SK-N-SH (cell line): ENCODE measurements at regions not wholly inside any gene's neighbourhood (a gene's known extent, or its start where the extent isn't known, plus 50 kb on each side); places are given as distances from the start of the nearest gene placed in this dataset.

Experiments used
- EZH2phosphoT487 ChIP-seq: fragments of 200-600 bp; sonication (generic); IDR thresholded peaks from 2 replicates; pipeline ENCODE4 v1.6.1; 2017; ENCODE audit warnings: low read depth, mixed run types, mild to moderate bottlenecking, antibody characterized with exemption, moderate library complexity, borderline replicate concordance
- NFIC ChIP-seq: IDR thresholded peaks from 2 replicates; pipeline ENCODE4 v1.4.0; 2012; ENCODE audit warnings: borderline replicate concordance
- TAF1 ChIP-seq: IDR thresholded peaks from 2 replicates; pipeline ENCODE4 v1.6.1; 2012; ENCODE audit warnings: low read depth, mild to moderate bottlenecking, low read length, moderate library complexity, borderline replicate concordance
- TF ChIP-seq, protein P1 (sequence below): fragments of 200-600 bp; sonication (generic); IDR thresholded peaks from 2 replicates; pipeline ENCODE4 v1.6.1; 2017; ENCODE audit warnings: antibody characterized with exemption, mild to moderate bottlenecking, moderate library complexity

DNA sequence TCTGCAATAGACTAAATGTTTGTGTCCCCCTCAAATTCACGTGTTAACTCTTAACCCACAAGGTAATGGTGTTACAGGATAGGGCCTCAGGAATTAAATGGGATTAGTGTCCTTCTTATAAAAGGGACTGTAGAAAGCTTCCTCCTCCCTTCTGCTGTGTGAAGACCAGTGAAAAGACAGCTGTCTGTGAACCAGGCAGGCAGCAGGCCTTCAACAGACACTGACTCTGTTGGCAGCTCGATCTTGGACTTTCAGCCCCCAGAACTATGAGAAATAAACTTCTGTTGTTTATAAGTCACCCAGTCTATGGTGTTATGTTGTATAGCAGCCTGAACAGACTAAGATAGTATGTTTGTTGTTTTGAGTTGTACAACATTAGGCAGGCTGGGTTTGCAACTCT, 208.1 kb downstream of the GBA3 start:
- TF ChIP-seq, protein P1, sequence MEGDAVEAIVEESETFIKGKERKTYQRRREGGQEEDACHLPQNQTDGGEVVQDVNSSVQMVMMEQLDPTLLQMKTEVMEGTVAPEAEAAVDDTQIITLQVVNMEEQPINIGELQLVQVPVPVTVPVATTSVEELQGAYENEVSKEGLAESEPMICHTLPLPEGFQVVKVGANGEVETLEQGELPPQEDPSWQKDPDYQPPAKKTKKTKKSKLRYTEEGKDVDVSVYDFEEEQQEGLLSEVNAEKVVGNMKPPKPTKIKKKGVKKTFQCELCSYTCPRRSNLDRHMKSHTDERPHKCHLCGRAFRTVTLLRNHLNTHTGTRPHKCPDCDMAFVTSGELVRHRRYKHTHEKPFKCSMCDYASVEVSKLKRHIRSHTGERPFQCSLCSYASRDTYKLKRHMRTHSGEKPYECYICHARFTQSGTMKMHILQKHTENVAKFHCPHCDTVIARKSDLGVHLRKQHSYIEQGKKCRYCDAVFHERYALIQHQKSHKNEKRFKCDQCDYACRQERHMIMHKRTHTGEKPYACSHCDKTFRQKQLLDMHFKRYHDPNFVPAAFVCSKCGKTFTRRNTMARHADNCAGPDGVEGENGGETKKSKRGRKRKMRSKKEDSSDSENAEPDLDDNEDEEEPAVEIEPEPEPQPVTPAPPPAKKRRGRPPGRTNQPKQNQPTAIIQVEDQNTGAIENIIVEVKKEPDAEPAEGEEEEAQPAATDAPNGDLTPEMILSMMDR: no peak
- TF ChIP-seq EZH2phosphoT487 (no peak), TAF1 (no peak), NFIC (no peak)
